ENCODE measurements at regions not wholly inside any gene's neighbourhood (a gene's known extent, or its start where the extent isn't known, plus 50 kb on each side); places are given as distances from the start of the nearest gene placed in this dataset.

DNA sequence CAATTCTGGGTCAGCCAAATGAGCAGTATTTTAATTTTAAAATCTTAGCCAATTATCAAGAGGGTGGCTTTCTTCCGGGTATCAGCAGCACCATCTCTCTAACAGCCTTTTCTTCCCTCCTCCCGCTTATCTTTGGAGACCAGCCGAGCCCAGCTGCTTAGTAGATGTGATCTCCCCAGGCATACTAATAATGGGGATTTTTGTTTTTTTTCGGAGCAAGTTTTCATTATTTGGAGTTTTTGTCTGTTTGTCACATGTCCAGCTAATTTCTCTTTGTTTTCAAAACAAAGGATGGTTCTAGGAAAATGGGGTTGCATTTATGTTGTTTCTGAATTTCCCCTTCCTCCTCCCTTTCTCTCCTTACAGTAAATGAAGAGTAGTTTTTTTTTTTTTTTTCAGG, 170.5 kb upstream of the MPHOSPH6 start:
- TF ChIP-seq, protein P1, sequence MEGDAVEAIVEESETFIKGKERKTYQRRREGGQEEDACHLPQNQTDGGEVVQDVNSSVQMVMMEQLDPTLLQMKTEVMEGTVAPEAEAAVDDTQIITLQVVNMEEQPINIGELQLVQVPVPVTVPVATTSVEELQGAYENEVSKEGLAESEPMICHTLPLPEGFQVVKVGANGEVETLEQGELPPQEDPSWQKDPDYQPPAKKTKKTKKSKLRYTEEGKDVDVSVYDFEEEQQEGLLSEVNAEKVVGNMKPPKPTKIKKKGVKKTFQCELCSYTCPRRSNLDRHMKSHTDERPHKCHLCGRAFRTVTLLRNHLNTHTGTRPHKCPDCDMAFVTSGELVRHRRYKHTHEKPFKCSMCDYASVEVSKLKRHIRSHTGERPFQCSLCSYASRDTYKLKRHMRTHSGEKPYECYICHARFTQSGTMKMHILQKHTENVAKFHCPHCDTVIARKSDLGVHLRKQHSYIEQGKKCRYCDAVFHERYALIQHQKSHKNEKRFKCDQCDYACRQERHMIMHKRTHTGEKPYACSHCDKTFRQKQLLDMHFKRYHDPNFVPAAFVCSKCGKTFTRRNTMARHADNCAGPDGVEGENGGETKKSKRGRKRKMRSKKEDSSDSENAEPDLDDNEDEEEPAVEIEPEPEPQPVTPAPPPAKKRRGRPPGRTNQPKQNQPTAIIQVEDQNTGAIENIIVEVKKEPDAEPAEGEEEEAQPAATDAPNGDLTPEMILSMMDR (IDR thresholded peaks at IDR 0.05): no peak
- TF ChIP-seq EZH2phosphoT487 (IDR thresholded peaks at IDR 0.05) (no peak), EZH2 (IDR thresholded peaks at IDR 0.05) (no peak)

Measured in neural progenitor cell (in vitro differentiated cells).